CD4-positive, alpha-beta T cell treated with Interleukin-1 beta for 1 hour (primary cell): ENCODE measurements at regions not wholly inside any gene's neighbourhood (a gene's known extent, or its start where the extent isn't known, plus 50 kb on each side); places are given as distances from the start of the nearest gene placed in this dataset.

ENCODE experiments used
- DNase-seq, 2 donors: peaks; one replicate each; pipeline ENCODE4 v3.0.0-alpha.2; 2020 to 2022

- no peak for DNase-seq
These were observed 546.9 kb upstream of the GHITM start for GRCh38 chr10:83592337-83592935.

GRCh38 chr10:83603708-83604107 lies 535.6 kb upstream of the GHITM start:
- DNase-seq: no peak

GRCh38 chr10:83605783-83606630 lies 533.3 kb upstream of the GHITM start:
- no peak for DNase-seq

- no peak for DNase-seq
These were observed 531.2 kb upstream of the GHITM start for GRCh38 chr10:83607959-83608745.

- no peak for DNase-seq
These were observed 527.3 kb upstream of the GHITM start for GRCh38 chr10:83612050-83612449.

- no peak for DNase-seq
These were observed 526.6 kb upstream of the GHITM start for GRCh38 chr10:83612746-83613145.

GRCh38 chr10:83617172-83617571 lies 522.1 kb upstream of the GHITM start:
- no peak for DNase-seq

GRCh38 chr10:83617692-83618545 lies 521.4 kb upstream of the GHITM start:
- DNase-seq: no peak

- no peak for DNase-seq
These were observed 513.4 kb upstream of the GHITM start for GRCh38 chr10:83625831-83626360.

- no peak for DNase-seq
These were observed 506.6 kb upstream of the GHITM start for GRCh38 chr10:83632701-83633100.

GRCh38 chr10:83633547-83633946 lies 505.8 kb upstream of the GHITM start:
- DNase-seq: no peak

GRCh38 chr10:83636826-83637225 lies 502.5 kb upstream of the GHITM start:
- no peak for DNase-seq

- no peak for DNase-seq
These were observed 491.8 kb upstream of the GHITM start for GRCh38 chr10:83647526-83647925.

GRCh38 chr10:83648201-83648600 lies 491.1 kb upstream of the GHITM start:
- DNase-seq: no peak

- no peak for DNase-seq
These were observed 489.8 kb upstream of the GHITM start for GRCh38 chr10:83649471-83649870.

- DNase-seq: no peak
These were observed 484.6 kb upstream of the GHITM start for GRCh38 chr10:83654689-83655088.

GRCh38 chr10:83656924-83657323 lies 482.4 kb upstream of the GHITM start:
- DNase-seq: no peak

- no peak for DNase-seq
These were observed 481.8 kb upstream of the GHITM start for GRCh38 chr10:83657487-83657886.

GRCh38 chr10:83663918-83664317 lies 475.4 kb upstream of the GHITM start:
- DNase-seq: no peak

GRCh38 chr10:83666762-83667161 lies 472.5 kb upstream of the GHITM start:
- no peak for DNase-seq

- no peak for DNase-seq
These were observed 471.7 kb upstream of the GHITM start for GRCh38 chr10:83667594-83667993.

- no peak for DNase-seq
These were observed 466.0 kb upstream of the GHITM start for GRCh38 chr10:83673316-83673715.

- no peak for DNase-seq
These were observed 461.5 kb upstream of the GHITM start for GRCh38 chr10:83677795-83678194.
